Type B pancreatic cell (in vitro differentiated cells): ENCODE measurements at regions not wholly inside any gene's neighbourhood (a gene's known extent, or its start where the extent isn't known, plus 50 kb on each side); places are given as distances from the start of the nearest gene placed in this dataset.
"Not testable (repeated sequence)": the region's sequence is repeated elsewhere in the genome, so short reads cannot be mapped to it uniquely, and the experiment has no call there.

Experiments
- DNase-seq: peaks from one replicate; pipeline ENCODE4 v3.0.0; 2021; ENCODE audit warnings: mixed read lengths; ENCODE audit not compliant: unreplicated experiment; ENCODE audit errors: extremely low spot score
- H3K27ac Mint-ChIP-seq: 2 replicates; pipeline ENCODE4 v1.8.0; 2021; ENCODE audit warnings: mild to moderate bottlenecking, mixed read lengths
- H3K27me3 Mint-ChIP-seq: 2 replicates; pipeline ENCODE4 v1.8.0; 2021; ENCODE audit warnings: mixed read lengths
- H3K36me3 Mint-ChIP-seq: 2 replicates; pipeline ENCODE4 v1.8.0; 2021; ENCODE audit warnings: mixed read lengths
- H3K4me1 Mint-ChIP-seq: one replicate; pipeline ENCODE4 v1.8.0; 2021; ENCODE audit warnings: mixed read lengths; ENCODE audit not compliant: unreplicated experiment
- H3K4me3 Mint-ChIP-seq: 2 replicates; pipeline ENCODE4 v1.8.0; 2021; ENCODE audit warnings: mild to moderate bottlenecking, mixed read lengths
- H3K9me3 Mint-ChIP-seq: 2 replicates; pipeline ENCODE4 v1.8.0; 2021; ENCODE audit warnings: mixed read lengths
- TF ChIP-seq, protein P1 (sequence below): fragments of 200-600 bp; sonication (generic); conservative IDR thresholded peaks from 2 replicates; pipeline ENCODE4 v1.5.0; 2021; ENCODE audit warnings: antibody characterized with exemption, mild to moderate bottlenecking

DNA sequence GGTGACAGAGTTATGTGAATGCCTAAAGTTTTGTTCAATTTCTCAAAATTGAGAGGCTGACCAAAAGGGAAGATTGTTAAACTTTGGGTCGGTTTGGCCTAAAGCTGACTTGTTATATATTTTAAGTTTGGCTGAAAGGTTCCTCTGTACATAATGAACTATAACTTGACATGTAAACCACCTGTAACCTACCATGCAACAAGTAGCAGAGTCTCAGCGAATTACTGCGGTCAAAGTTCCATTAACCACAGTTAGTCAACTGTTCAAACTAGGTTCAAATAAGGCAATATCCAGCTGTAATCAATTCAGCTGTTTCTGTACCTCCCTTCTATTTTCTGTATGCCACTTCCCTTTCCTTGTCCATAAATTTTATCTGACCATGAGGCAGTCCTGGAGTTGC, 325.1 kb upstream of the NMUR2 start:
- H3K9me3 Mint-ChIP-seq: no peaks in the 10 kb centered on the region
- DNase-seq: no peak
- H3K27me3 Mint-ChIP-seq: no peaks in the 10 kb centered on the region
- H3K36me3 Mint-ChIP-seq: no peaks in the 10 kb centered on the region
- no peaks in the 10 kb centered on the region for H3K4me1 Mint-ChIP-seq
- TF ChIP-seq, protein P1, sequence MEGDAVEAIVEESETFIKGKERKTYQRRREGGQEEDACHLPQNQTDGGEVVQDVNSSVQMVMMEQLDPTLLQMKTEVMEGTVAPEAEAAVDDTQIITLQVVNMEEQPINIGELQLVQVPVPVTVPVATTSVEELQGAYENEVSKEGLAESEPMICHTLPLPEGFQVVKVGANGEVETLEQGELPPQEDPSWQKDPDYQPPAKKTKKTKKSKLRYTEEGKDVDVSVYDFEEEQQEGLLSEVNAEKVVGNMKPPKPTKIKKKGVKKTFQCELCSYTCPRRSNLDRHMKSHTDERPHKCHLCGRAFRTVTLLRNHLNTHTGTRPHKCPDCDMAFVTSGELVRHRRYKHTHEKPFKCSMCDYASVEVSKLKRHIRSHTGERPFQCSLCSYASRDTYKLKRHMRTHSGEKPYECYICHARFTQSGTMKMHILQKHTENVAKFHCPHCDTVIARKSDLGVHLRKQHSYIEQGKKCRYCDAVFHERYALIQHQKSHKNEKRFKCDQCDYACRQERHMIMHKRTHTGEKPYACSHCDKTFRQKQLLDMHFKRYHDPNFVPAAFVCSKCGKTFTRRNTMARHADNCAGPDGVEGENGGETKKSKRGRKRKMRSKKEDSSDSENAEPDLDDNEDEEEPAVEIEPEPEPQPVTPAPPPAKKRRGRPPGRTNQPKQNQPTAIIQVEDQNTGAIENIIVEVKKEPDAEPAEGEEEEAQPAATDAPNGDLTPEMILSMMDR: no peak
- no peak overlapping the region for H3K27ac Mint-ChIP-seq
- H3K4me3 Mint-ChIP-seq: no peak overlapping the region

- Mint-ChIP-seq H3K36me3 (no peaks in the 10 kb centered on the region), H3K4me3 (no peak overlapping the region), H3K4me1 (no peaks in the 10 kb centered on the region), H3K27ac (no peak overlapping the region), H3K27me3 (no peaks in the 10 kb centered on the region), H3K9me3 (no peaks in the 10 kb centered on the region)
- TF ChIP-seq, protein P1: no peak
- no peak for DNase-seq
These were observed 331.8 kb upstream of the NMUR2 start for GRCh38 chr5:152736906-152737305.

DNA sequence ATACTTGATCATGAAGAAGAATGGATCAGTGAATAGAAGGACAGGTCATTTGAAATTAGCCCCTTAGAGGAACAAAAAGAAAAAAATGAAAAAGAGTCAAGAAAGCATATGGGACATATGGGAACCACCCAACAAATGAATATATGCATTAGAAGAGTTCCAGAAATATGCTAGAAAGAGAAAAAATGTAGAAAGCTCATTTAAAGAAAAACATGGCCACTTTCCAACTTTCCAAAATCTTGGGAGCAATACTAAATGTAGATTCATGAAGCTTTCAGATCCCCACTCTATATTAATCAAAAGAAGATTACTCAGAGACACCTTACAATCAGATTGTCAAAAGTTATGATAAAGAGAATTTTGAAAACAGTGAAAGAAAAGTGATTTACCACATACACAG, 334.8 kb upstream of the NMUR2 start:
- TF ChIP-seq, protein P1: no peak
- H3K36me3 Mint-ChIP-seq: no peaks in the 10 kb centered on the region
- H3K4me3 Mint-ChIP-seq: no peak overlapping the region
- no peaks in the 10 kb centered on the region for H3K9me3 Mint-ChIP-seq
- H3K4me1 Mint-ChIP-seq: no peaks in the 10 kb centered on the region
- H3K27ac Mint-ChIP-seq: no peak overlapping the region
- DNase-seq: no peak
- no peaks in the 10 kb centered on the region for H3K27me3 Mint-ChIP-seq

GRCh38 chr5:152741126-152741525, 336.0 kb upstream of the NMUR2 start:
- not testable (repeated sequence) for H3K27me3 Mint-ChIP-seq, DNase-seq, H3K27ac Mint-ChIP-seq, H3K9me3 Mint-ChIP-seq, H3K4me3 Mint-ChIP-seq, H3K36me3 Mint-ChIP-seq, H3K4me1 Mint-ChIP-seq

GRCh38 chr5:152787709-152788217, 382.7 kb upstream of the NMUR2 start:
- H3K9me3 Mint-ChIP-seq, H3K4me1 Mint-ChIP-seq, H3K36me3 Mint-ChIP-seq, DNase-seq, H3K4me3 Mint-ChIP-seq, H3K27me3 Mint-ChIP-seq, H3K27ac Mint-ChIP-seq: not testable (repeated sequence)

DNA sequence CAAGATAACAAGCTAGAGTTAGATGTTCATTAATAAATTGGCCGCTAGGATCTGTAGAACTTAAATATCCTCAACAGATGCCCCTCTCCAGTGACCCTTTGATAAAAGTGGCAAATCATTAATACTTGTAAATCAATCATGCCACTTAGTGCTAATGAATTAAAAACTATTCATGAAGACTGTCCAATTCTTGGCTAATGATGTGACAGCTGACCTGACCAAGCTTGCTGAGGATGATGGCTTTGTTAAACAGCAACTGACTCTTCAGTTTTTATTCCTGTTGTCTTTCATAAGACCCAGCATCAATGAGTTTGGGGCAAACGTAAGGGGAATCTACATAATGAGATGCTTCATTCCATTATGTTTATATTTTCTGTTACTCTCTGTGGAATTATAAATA, 396.8 kb upstream of the NMUR2 start:
- H3K27ac Mint-ChIP-seq: no peak overlapping the region
- no peaks in the 10 kb centered on the region for H3K27me3 Mint-ChIP-seq
- TF ChIP-seq, protein P1: no peak
- H3K36me3 Mint-ChIP-seq: no peaks in the 10 kb centered on the region
- no peak for DNase-seq
- H3K4me1 Mint-ChIP-seq: no peaks in the 10 kb centered on the region
- no peaks in the 10 kb centered on the region for H3K9me3 Mint-ChIP-seq
- no peak overlapping the region for H3K4me3 Mint-ChIP-seq

GRCh38 chr5:152804179-152804578, 399.1 kb upstream of the NMUR2 start:
- H3K27me3 Mint-ChIP-seq: no peaks in the 10 kb centered on the region
- H3K4me1 Mint-ChIP-seq: peaks cover 4% of the 10 kb centered on the region
- H3K36me3 Mint-ChIP-seq: no peaks in the 10 kb centered on the region
- DNase-seq: no peak
- H3K4me3 Mint-ChIP-seq: no peak overlapping the region
- no peak overlapping the region for H3K27ac Mint-ChIP-seq
- TF ChIP-seq, protein P1: no peak
- no peaks in the 10 kb centered on the region for H3K9me3 Mint-ChIP-seq
